ENCODE measurements at regions not wholly inside any gene's neighbourhood (a gene's known extent, or its start where the extent isn't known, plus 50 kb on each side); places are given as distances from the start of the nearest gene placed in this dataset.
"Not testable (repeated sequence)": the region's sequence is repeated elsewhere in the genome, so short reads cannot be mapped to it uniquely, and the experiment has no call there.

- not testable (repeated sequence) for H3K4me3 ChIP-seq (ENCODE audit: low read length in 3 of 3); H3K27me3 ChIP-seq (ENCODE audit: control insufficient read depth in 3 of 3, insufficient read depth in 3 of 3, low read length in 3 of 3); H3K27ac ChIP-seq (ENCODE audit: low read depth, low read length); H3K9me3 ChIP-seq (ENCODE audit: control insufficient read depth in 3 of 3, low read length in 3 of 3); H3K4me1 ChIP-seq (ENCODE audit: control insufficient read depth in 3 of 3, insufficient read depth in 3 of 3, low read length in 3 of 3); H3K9ac ChIP-seq (ENCODE audit: low read depth in 1 of 3, low read length in 3 of 3); H3K36me3 ChIP-seq (ENCODE audit: control insufficient read depth in 3 of 3, insufficient read depth in 3 of 3, low read length in 3 of 3)
These were observed 115.1 kb upstream of the SPATA12 start for GRCh38 chr3:56945378-56945777.

- no peaks in the 10 kb centered on the region for H3K27me3 ChIP-seq (ENCODE audit: control insufficient read depth in 3 of 3, insufficient read depth in 3 of 3, low read length in 3 of 3)
- H3K4me1 ChIP-seq (ENCODE audit: control insufficient read depth in 3 of 3, insufficient read depth in 3 of 3, low read length in 3 of 3): no peaks in the 10 kb centered on the region
- H3K9ac ChIP-seq (ENCODE audit: low read depth in 1 of 3, low read length in 3 of 3): no peak overlapping the region
- H3K9me3 ChIP-seq (ENCODE audit: control insufficient read depth in 3 of 3, low read length in 3 of 3): no peaks in the 10 kb centered on the region
- H3K27ac ChIP-seq (ENCODE audit: low read depth, low read length): no peak overlapping the region
- no peaks in the 10 kb centered on the region for H3K36me3 ChIP-seq (ENCODE audit: control insufficient read depth in 3 of 3, insufficient read depth in 3 of 3, low read length in 3 of 3)
- H3K4me3 ChIP-seq (ENCODE audit: low read length in 3 of 3): no peak overlapping the region
These were observed 117.9 kb upstream of the SPATA12 start for GRCh38 chr3:56942523-56942922.

- Histone ChIP-seq H3K9ac (ENCODE audit: low read depth in 1 of 3, low read length in 3 of 3) (no peak overlapping the region), H3K27me3 (ENCODE audit: control insufficient read depth in 3 of 3, insufficient read depth in 3 of 3, low read length in 3 of 3) (no peaks in the 10 kb centered on the region), H3K9me3 (ENCODE audit: control insufficient read depth in 3 of 3, low read length in 3 of 3) (no peaks in the 10 kb centered on the region), H3K4me1 (ENCODE audit: control insufficient read depth in 3 of 3, insufficient read depth in 3 of 3, low read length in 3 of 3) (no peaks in the 10 kb centered on the region), H3K36me3 (ENCODE audit: control insufficient read depth in 3 of 3, insufficient read depth in 3 of 3, low read length in 3 of 3) (no peaks in the 10 kb centered on the region), H3K4me3 (ENCODE audit: low read length in 3 of 3) (no peak overlapping the region), H3K27ac (ENCODE audit: low read depth, low read length) (no peak overlapping the region)
These were observed 119.5 kb upstream of the SPATA12 start for GRCh38 chr3:56940976-56941375.

GRCh38 chr3:56940321-56940720 lies 120.1 kb upstream of the SPATA12 start:
- H3K27me3 ChIP-seq (ENCODE audit: control insufficient read depth in 3 of 3, insufficient read depth in 3 of 3, low read length in 3 of 3): no peaks in the 10 kb centered on the region
- H3K36me3 ChIP-seq (ENCODE audit: control insufficient read depth in 3 of 3, insufficient read depth in 3 of 3, low read length in 3 of 3): no peaks in the 10 kb centered on the region
- no peak overlapping the region for H3K4me3 ChIP-seq (ENCODE audit: low read length in 3 of 3)
- H3K9ac ChIP-seq (ENCODE audit: low read depth in 1 of 3, low read length in 3 of 3): no peak overlapping the region
- H3K9me3 ChIP-seq (ENCODE audit: control insufficient read depth in 3 of 3, low read length in 3 of 3): no peaks in the 10 kb centered on the region
- H3K27ac ChIP-seq (ENCODE audit: low read depth, low read length): no peak overlapping the region
- H3K4me1 ChIP-seq (ENCODE audit: control insufficient read depth in 3 of 3, insufficient read depth in 3 of 3, low read length in 3 of 3): no peaks in the 10 kb centered on the region

- no peak overlapping the region for H3K4me3 ChIP-seq (ENCODE audit: low read length in 3 of 3)
- no peaks in the 10 kb centered on the region for H3K36me3 ChIP-seq (ENCODE audit: control insufficient read depth in 3 of 3, insufficient read depth in 3 of 3, low read length in 3 of 3)
- H3K27me3 ChIP-seq (ENCODE audit: control insufficient read depth in 3 of 3, insufficient read depth in 3 of 3, low read length in 3 of 3): no peaks in the 10 kb centered on the region
- no peak overlapping the region for H3K27ac ChIP-seq (ENCODE audit: low read depth, low read length)
- no peak overlapping the region for H3K9ac ChIP-seq (ENCODE audit: low read depth in 1 of 3, low read length in 3 of 3)
- no peaks in the 10 kb centered on the region for H3K4me1 ChIP-seq (ENCODE audit: control insufficient read depth in 3 of 3, insufficient read depth in 3 of 3, low read length in 3 of 3)
- no peaks in the 10 kb centered on the region for H3K9me3 ChIP-seq (ENCODE audit: control insufficient read depth in 3 of 3, low read length in 3 of 3)
These were observed 120.6 kb upstream of the SPATA12 start for GRCh38 chr3:56939834-56940233.

- Histone ChIP-seq H3K4me1 (ENCODE audit: control insufficient read depth in 3 of 3, insufficient read depth in 3 of 3, low read length in 3 of 3) (no peaks in the 10 kb centered on the region), H3K9ac (ENCODE audit: low read depth in 1 of 3, low read length in 3 of 3) (no peak overlapping the region), H3K27ac (ENCODE audit: low read depth, low read length) (no peak overlapping the region), H3K27me3 (ENCODE audit: control insufficient read depth in 3 of 3, insufficient read depth in 3 of 3, low read length in 3 of 3) (no peaks in the 10 kb centered on the region), H3K9me3 (ENCODE audit: control insufficient read depth in 3 of 3, low read length in 3 of 3) (no peaks in the 10 kb centered on the region), H3K4me3 (ENCODE audit: low read length in 3 of 3) (no peak overlapping the region), H3K36me3 (ENCODE audit: control insufficient read depth in 3 of 3, insufficient read depth in 3 of 3, low read length in 3 of 3) (no peaks in the 10 kb centered on the region)
These were observed 121.9 kb upstream of the SPATA12 start for GRCh38 chr3:56938530-56938929.

- no peaks in the 10 kb centered on the region for H3K4me1 ChIP-seq (ENCODE audit: control insufficient read depth in 3 of 3, insufficient read depth in 3 of 3, low read length in 3 of 3)
These were observed 122.9 kb upstream of the SPATA12 start for GRCh38 chr3:56937580-56937979.

GRCh38 chr3:56935811-56936210 lies 124.7 kb upstream of the SPATA12 start:
- no peak overlapping the region for H3K9ac ChIP-seq (ENCODE audit: low read depth in 1 of 3, low read length in 3 of 3)
- no peaks in the 10 kb centered on the region for H3K36me3 ChIP-seq (ENCODE audit: control insufficient read depth in 3 of 3, insufficient read depth in 3 of 3, low read length in 3 of 3)
- H3K4me1 ChIP-seq (ENCODE audit: control insufficient read depth in 3 of 3, insufficient read depth in 3 of 3, low read length in 3 of 3): no peaks in the 10 kb centered on the region
- no peaks in the 10 kb centered on the region for H3K27me3 ChIP-seq (ENCODE audit: control insufficient read depth in 3 of 3, insufficient read depth in 3 of 3, low read length in 3 of 3)
- H3K27ac ChIP-seq (ENCODE audit: low read depth, low read length): no peak overlapping the region
- H3K4me3 ChIP-seq (ENCODE audit: low read length in 3 of 3): no peak overlapping the region
- no peaks in the 10 kb centered on the region for H3K9me3 ChIP-seq (ENCODE audit: control insufficient read depth in 3 of 3, low read length in 3 of 3)

More at GRCh38 chr3:56937580-56937979, 122.9 kb upstream of the SPATA12 start:
- H3K27me3 ChIP-seq (ENCODE audit: control insufficient read depth in 3 of 3, insufficient read depth in 3 of 3, low read length in 3 of 3): no peaks in the 10 kb centered on the region
- H3K9me3 ChIP-seq (ENCODE audit: control insufficient read depth in 3 of 3, low read length in 3 of 3): no peaks in the 10 kb centered on the region
- no peak overlapping the region for H3K27ac ChIP-seq (ENCODE audit: low read depth, low read length)
- H3K9ac ChIP-seq (ENCODE audit: low read depth in 1 of 3, low read length in 3 of 3): no peak overlapping the region
- no peak overlapping the region for H3K4me3 ChIP-seq (ENCODE audit: low read length in 3 of 3)
- H3K36me3 ChIP-seq (ENCODE audit: control insufficient read depth in 3 of 3, insufficient read depth in 3 of 3, low read length in 3 of 3): no peaks in the 10 kb centered on the region

GRCh38 chr3:56934481-56934880 lies 126.0 kb upstream of the SPATA12 start:
- H3K27ac ChIP-seq (ENCODE audit: low read depth, low read length); H3K4me1 ChIP-seq (ENCODE audit: control insufficient read depth in 3 of 3, insufficient read depth in 3 of 3, low read length in 3 of 3); H3K36me3 ChIP-seq (ENCODE audit: control insufficient read depth in 3 of 3, insufficient read depth in 3 of 3, low read length in 3 of 3); H3K9me3 ChIP-seq (ENCODE audit: control insufficient read depth in 3 of 3, low read length in 3 of 3); H3K27me3 ChIP-seq (ENCODE audit: control insufficient read depth in 3 of 3, insufficient read depth in 3 of 3, low read length in 3 of 3); H3K4me3 ChIP-seq (ENCODE audit: low read length in 3 of 3); H3K9ac ChIP-seq (ENCODE audit: low read depth in 1 of 3, low read length in 3 of 3): not testable (repeated sequence)

GRCh38 chr3:56933803-56934202 lies 126.7 kb upstream of the SPATA12 start:
- H3K27ac ChIP-seq (ENCODE audit: low read depth, low read length): no peak overlapping the region
- H3K27me3 ChIP-seq (ENCODE audit: control insufficient read depth in 3 of 3, insufficient read depth in 3 of 3, low read length in 3 of 3): no peaks in the 10 kb centered on the region
- no peak overlapping the region for H3K9ac ChIP-seq (ENCODE audit: low read depth in 1 of 3, low read length in 3 of 3)
- no peaks in the 10 kb centered on the region for H3K9me3 ChIP-seq (ENCODE audit: control insufficient read depth in 3 of 3, low read length in 3 of 3)
- H3K4me1 ChIP-seq (ENCODE audit: control insufficient read depth in 3 of 3, insufficient read depth in 3 of 3, low read length in 3 of 3): peaks cover 0 to 4% (median 2%) of the 10 kb centered on the region in 3 donors
- no peaks in the 10 kb centered on the region for H3K36me3 ChIP-seq (ENCODE audit: control insufficient read depth in 3 of 3, insufficient read depth in 3 of 3, low read length in 3 of 3)
- H3K4me3 ChIP-seq (ENCODE audit: low read length in 3 of 3): no peak overlapping the region

- Histone ChIP-seq H3K9ac (ENCODE audit: low read depth in 1 of 3, low read length in 3 of 3) (no peak overlapping the region), H3K27ac (ENCODE audit: low read depth, low read length) (no peak overlapping the region), H3K4me1 (ENCODE audit: control insufficient read depth in 3 of 3, insufficient read depth in 3 of 3, low read length in 3 of 3) (peaks cover 7 to 10% (median 8%) of the 10 kb centered on the region in 3 donors), H3K9me3 (ENCODE audit: control insufficient read depth in 3 of 3, low read length in 3 of 3) (no peaks in the 10 kb centered on the region), H3K4me3 (ENCODE audit: low read length in 3 of 3) (no peak overlapping the region), H3K27me3 (ENCODE audit: control insufficient read depth in 3 of 3, insufficient read depth in 3 of 3, low read length in 3 of 3) (no peaks in the 10 kb centered on the region), H3K36me3 (ENCODE audit: control insufficient read depth in 3 of 3, insufficient read depth in 3 of 3, low read length in 3 of 3) (no peaks in the 10 kb centered on the region)
These were observed 127.6 kb upstream of the SPATA12 start for GRCh38 chr3:56932866-56933265.

Data from skeletal muscle tissue (tissue), 3 donors.